Panc1 (cell line): ENCODE measurements at regions not wholly inside any gene's neighbourhood (a gene's known extent, or its start where the extent isn't known, plus 50 kb on each side); places are given as distances from the start of the nearest gene placed in this dataset.

Experiments
- ATAC-seq: fragments of 200-7000 bp; cut with Tn5 transposase; 2 replicates; pipeline ENCODE4 v1.9.1; 2020; ENCODE audit warnings: mild to moderate bottlenecking, moderate library complexity
- BruUV-seq: library from RNA; stranded (reverse); fragments of 400-500 nt; replicated peaks from 2 replicates; lab custom pipeline; 2021; lab: Mats Ljungman, UMichigan
- CTCF ChIA-PET: fragments of 300-600 bp; sonication (Branson Sonifier 250); formaldehyde crosslinking; loops from one replicate; lab custom pipeline; 2022; ENCODE audit warnings: antibody characterized with exemption; lab: Charles Lee
- POLR2A ChIA-PET: fragments of 300-600 bp; sonication (Branson Sonifier 250); formaldehyde crosslinking; loops from one replicate; lab custom pipeline; 2022; ENCODE audit warnings: antibody characterized with exemption; lab: Charles Lee
- DNase-seq: peaks from one replicate; pipeline ENCODE4 v3.0.0-alpha.2; 2010; ENCODE audit warnings: low read depth, low spot score
- H3K27ac ChIP-seq: 2 replicates; pipeline ENCODE4 v1.5.1; 2011; ENCODE audit warnings: mild to moderate bottlenecking, low read length, inconsistent platforms
- H3K27me3 ChIP-seq: fragments of 200-500 bp; sonication (Bioruptor generic); 2 replicates; pipeline ENCODE4 v1.6.0; 2014; ENCODE audit warnings: low read length, inconsistent platforms; ENCODE audit not compliant: control insufficient read depth, insufficient read depth
- H3K36me3 ChIP-seq: fragments of 200-500 bp; sonication (Bioruptor generic); 2 replicates; pipeline ENCODE4 v1.5.1; 2014; ENCODE audit warnings: inconsistent platforms, mild to moderate bottlenecking, low read length, moderate library complexity; ENCODE audit not compliant: control insufficient read depth, insufficient read depth
- H3K4me1 ChIP-seq: 2 replicates; pipeline ENCODE4 v1.5.1; 2011; ENCODE audit warnings: inconsistent platforms, mild to moderate bottlenecking, low read length, moderate library complexity; ENCODE audit not compliant: control insufficient read depth, insufficient read depth
- H3K4me3 ChIP-seq, 2 experiments: 2 replicates each; pipeline ENCODE4 v1.5.1; 2011 to 2012; ENCODE audit warnings: low read depth in 2 of 2, low read length in 2 of 2, mild to moderate bottlenecking in 2 of 2, inconsistent platforms in 1 of 2, moderate library complexity in 1 of 2
- H3K9me3 ChIP-seq: fragments of 200-500 bp; sonication (Bioruptor generic); 2 replicates; pipeline ENCODE4 v1.5.1; 2014; ENCODE audit warnings: low read depth, mild to moderate bottlenecking, inconsistent platforms, low read length, moderate library complexity; ENCODE audit not compliant: control insufficient read depth, insufficient read depth
- POLR2AphosphoS5 ChIP-seq: IDR thresholded peaks from 2 replicates; pipeline ENCODE4 v1.6.1; 2012; ENCODE audit warnings: mild to moderate bottlenecking, low read depth, low read length, moderate library complexity
- SIN3A ChIP-seq: IDR thresholded peaks from 2 replicates; pipeline ENCODE4 v1.6.1; 2012; ENCODE audit warnings: low read depth, mild to moderate bottlenecking, low read length, moderate library complexity, borderline replicate concordance; ENCODE audit not compliant: insufficient read depth
- TCF7L2 ChIP-seq: IDR thresholded peaks from 2 replicates; pipeline ENCODE4 v1.6.1; 2011; ENCODE audit warnings: mild to moderate bottlenecking, low read depth, low read length, inconsistent platforms
- in situ Hi-C: cut with HindIII; loops from 2 replicates; pipeline ENCODE4 v1.10.0; 2016; ENCODE audit warnings: low sequenced_read_pairs, low pct_unique_long_range_greater_than_20kb
- intact Hi-C: fragments of 100-400 bp; cut with micrococcal nuclease; formaldehyde crosslinking; loops from one replicate; pipeline ENCODE4 v1.10.0; 2022; ENCODE audit not compliant: unreplicated experiment
- TF ChIP-seq, protein P1 (sequence below): fragments of 450-650 bp; IDR thresholded peaks from 2 replicates; pipeline ENCODE4 v1.5.1; 2017; ENCODE audit warnings: mild to moderate bottlenecking
- TF ChIP-seq, protein P2 (sequence below), 2 experiments: IDR thresholded peaks; 2 replicates each; pipeline ENCODE4 v1.6.1; 2011 to 2012; ENCODE audit warnings: low read depth in 2 of 2, control low read depth in 1 of 2, low read length in 1 of 2, mild to moderate bottlenecking in 1 of 2, moderate library complexity in 1 of 2; ENCODE audit not compliant: insufficient read depth in 1 of 2

DNA sequence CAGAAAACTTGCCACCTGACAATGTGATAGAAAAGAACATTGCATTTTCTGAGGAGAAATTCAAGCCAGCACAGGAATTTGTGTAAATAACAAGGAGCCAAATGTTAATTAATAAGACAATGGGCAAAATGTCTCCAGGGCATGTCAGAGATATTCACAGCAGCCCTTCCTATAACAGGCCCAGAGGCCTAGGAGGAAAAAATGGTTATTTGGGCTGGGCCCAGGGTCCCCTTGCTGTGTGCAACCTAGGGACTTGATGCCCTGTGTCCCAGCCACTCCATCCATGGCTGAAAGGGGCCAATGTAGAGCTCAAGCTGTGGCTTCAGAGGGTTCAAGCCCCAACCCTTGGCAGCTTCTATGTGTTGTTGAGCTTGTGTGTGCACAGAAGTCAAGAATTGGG is 55.5 kb upstream of the GABRG1 start:
- Histone ChIP-seq H3K4me1 (no peaks in the 10 kb centered on the region), H3K27ac (no peak overlapping the region), H3K9me3 (no peaks in the 10 kb centered on the region), H3K36me3 (no peaks in the 10 kb centered on the region), H3K27me3 (no peaks in the 10 kb centered on the region), H3K4me3 (no peak overlapping the region)
- TF ChIP-seq, protein P1, sequence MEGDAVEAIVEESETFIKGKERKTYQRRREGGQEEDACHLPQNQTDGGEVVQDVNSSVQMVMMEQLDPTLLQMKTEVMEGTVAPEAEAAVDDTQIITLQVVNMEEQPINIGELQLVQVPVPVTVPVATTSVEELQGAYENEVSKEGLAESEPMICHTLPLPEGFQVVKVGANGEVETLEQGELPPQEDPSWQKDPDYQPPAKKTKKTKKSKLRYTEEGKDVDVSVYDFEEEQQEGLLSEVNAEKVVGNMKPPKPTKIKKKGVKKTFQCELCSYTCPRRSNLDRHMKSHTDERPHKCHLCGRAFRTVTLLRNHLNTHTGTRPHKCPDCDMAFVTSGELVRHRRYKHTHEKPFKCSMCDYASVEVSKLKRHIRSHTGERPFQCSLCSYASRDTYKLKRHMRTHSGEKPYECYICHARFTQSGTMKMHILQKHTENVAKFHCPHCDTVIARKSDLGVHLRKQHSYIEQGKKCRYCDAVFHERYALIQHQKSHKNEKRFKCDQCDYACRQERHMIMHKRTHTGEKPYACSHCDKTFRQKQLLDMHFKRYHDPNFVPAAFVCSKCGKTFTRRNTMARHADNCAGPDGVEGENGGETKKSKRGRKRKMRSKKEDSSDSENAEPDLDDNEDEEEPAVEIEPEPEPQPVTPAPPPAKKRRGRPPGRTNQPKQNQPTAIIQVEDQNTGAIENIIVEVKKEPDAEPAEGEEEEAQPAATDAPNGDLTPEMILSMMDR: no peak
- TF ChIP-seq, protein P2, sequence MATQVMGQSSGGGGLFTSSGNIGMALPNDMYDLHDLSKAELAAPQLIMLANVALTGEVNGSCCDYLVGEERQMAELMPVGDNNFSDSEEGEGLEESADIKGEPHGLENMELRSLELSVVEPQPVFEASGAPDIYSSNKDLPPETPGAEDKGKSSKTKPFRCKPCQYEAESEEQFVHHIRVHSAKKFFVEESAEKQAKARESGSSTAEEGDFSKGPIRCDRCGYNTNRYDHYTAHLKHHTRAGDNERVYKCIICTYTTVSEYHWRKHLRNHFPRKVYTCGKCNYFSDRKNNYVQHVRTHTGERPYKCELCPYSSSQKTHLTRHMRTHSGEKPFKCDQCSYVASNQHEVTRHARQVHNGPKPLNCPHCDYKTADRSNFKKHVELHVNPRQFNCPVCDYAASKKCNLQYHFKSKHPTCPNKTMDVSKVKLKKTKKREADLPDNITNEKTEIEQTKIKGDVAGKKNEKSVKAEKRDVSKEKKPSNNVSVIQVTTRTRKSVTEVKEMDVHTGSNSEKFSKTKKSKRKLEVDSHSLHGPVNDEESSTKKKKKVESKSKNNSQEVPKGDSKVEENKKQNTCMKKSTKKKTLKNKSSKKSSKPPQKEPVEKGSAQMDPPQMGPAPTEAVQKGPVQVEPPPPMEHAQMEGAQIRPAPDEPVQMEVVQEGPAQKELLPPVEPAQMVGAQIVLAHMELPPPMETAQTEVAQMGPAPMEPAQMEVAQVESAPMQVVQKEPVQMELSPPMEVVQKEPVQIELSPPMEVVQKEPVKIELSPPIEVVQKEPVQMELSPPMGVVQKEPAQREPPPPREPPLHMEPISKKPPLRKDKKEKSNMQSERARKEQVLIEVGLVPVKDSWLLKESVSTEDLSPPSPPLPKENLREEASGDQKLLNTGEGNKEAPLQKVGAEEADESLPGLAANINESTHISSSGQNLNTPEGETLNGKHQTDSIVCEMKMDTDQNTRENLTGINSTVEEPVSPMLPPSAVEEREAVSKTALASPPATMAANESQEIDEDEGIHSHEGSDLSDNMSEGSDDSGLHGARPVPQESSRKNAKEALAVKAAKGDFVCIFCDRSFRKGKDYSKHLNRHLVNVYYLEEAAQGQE (IDR thresholded peaks at IDR 0.05; ENCODE audit: insufficient read depth in 1 of 2, low read depth in 2 of 2, low read length in 1 of 2): no peak
- TF ChIP-seq SIN3A (no peak), TCF7L2 (no peak), POLR2AphosphoS5 (no peak)
- DNase-seq (no peak), ATAC-seq (no peak)
- in situ Hi-C loops (no loop called here), intact Hi-C loops (no loop called here)
- BruUV-seq: no TSS peak
- ChIA-PET CTCF (no interaction called here), POLR2A (no interaction called here)
